GM12878 (cell line): ENCODE measurements at regions not wholly inside any gene's neighbourhood (a gene's known extent, or its start where the extent isn't known, plus 50 kb on each side); places are given as distances from the start of the nearest gene placed in this dataset.
A peak's percentile ranks its signal among the peaks of the same experiment; 100 is the strongest.

Experiments used
- BHLHE40 ChIP-seq, 2 experiments: fragments of 450-650 bp in 1 of 2; IDR thresholded peaks; 2 replicates each; pipeline ENCODE4 v1.6.1; 2011 to 2017; ENCODE audit warnings: low read depth in 2 of 2, borderline replicate concordance in 1 of 2, improper control_type of control experiment in 1 of 2, low read length in 1 of 2, mild to moderate bottlenecking in 1 of 2
- BMI1 ChIP-seq: fragments of 450-650 bp; IDR thresholded peaks from 2 replicates; pipeline ENCODE4 v1.6.1; 2016; ENCODE audit warnings: mild to moderate bottlenecking, moderate library complexity, borderline replicate concordance
- BRCA1 ChIP-seq: IDR thresholded peaks from 2 replicates; pipeline ENCODE4 v1.6.1; 2011; ENCODE audit warnings: low read depth, low read length, improper control_type of control experiment
- EZH2 ChIP-seq: IDR thresholded peaks from 2 replicates; pipeline ENCODE4 v1.6.1; 2012; ENCODE audit warnings: low read depth, mild to moderate bottlenecking, control low read depth, inconsistent platforms, low read length, borderline replicate concordance; ENCODE audit not compliant: control insufficient read depth
- GATAD2B ChIP-seq: fragments of 450-650 bp; conservative IDR thresholded peaks from 2 replicates; pipeline ENCODE4 v1.6.1; 2017; ENCODE audit warnings: low read depth, mild to moderate bottlenecking, moderate library complexity
- NFIC ChIP-seq: IDR thresholded peaks from 2 replicates; pipeline ENCODE4 v1.6.1; 2012; ENCODE audit warnings: low read depth, mild to moderate bottlenecking, inconsistent platforms, low read length, moderate library complexity
- RFX5 ChIP-seq: IDR thresholded peaks from 2 replicates; pipeline ENCODE4 v1.6.1; 2011; ENCODE audit warnings: low read depth, low read length, improper control_type of control experiment
- SMAD1 ChIP-seq: fragments of 450-650 bp; IDR thresholded peaks from 2 replicates; pipeline ENCODE4 v1.6.1; 2018; ENCODE audit warnings: mild to moderate bottlenecking, low read depth; ENCODE audit not compliant: partially characterized antibody
- SUPT20H ChIP-seq: IDR thresholded peaks from 2 replicates; pipeline ENCODE4 v1.6.1; 2011; ENCODE audit warnings: low read depth, mild to moderate bottlenecking, low read length, moderate library complexity, borderline replicate concordance; ENCODE audit not compliant: control insufficient read depth
- SUZ12 ChIP-seq: fragments of 200-600 bp; sonication (generic); IDR thresholded peaks from one replicate; pipeline ENCODE4 v1.6.1; 2018; ENCODE audit warnings: antibody characterized with exemption, mild to moderate bottlenecking; ENCODE audit not compliant: unreplicated experiment
- TCF12 ChIP-seq: IDR thresholded peaks from 2 replicates; pipeline ENCODE4 v1.6.1; 2011; ENCODE audit warnings: low read depth, mild to moderate bottlenecking, low read length
- ZNF24 ChIP-seq: fragments of 450-650 bp; IDR thresholded peaks from 2 replicates; pipeline ENCODE4 v1.6.1; 2017; ENCODE audit warnings: antibody characterized with exemption, mild to moderate bottlenecking
- TF ChIP-seq, protein P1 (sequence below): fragments of 450-650 bp; IDR thresholded peaks from 2 replicates; pipeline ENCODE4 v1.6.1; 2017; ENCODE audit warnings: mild to moderate bottlenecking, moderate library complexity
- TF ChIP-seq, protein P2 (sequence below): IDR thresholded peaks from 2 replicates; pipeline ENCODE4 v1.6.1; 2011; ENCODE audit warnings: mild to moderate bottlenecking, low read depth, low read length, moderate library complexity; ENCODE audit not compliant: insufficient replicate concordance
- TF ChIP-seq, protein P3 (sequence below): IDR thresholded peaks from 2 replicates; pipeline ENCODE4 v1.6.1; 2012; ENCODE audit warnings: mild to moderate bottlenecking, low read depth, low read length
- TF ChIP-seq, protein P4 (sequence below): fragments of 450-650 bp; conservative IDR thresholded peaks from 2 replicates; pipeline ENCODE4 v1.6.1; 2017; ENCODE audit warnings: mild to moderate bottlenecking, moderate library complexity
- TF ChIP-seq, protein P5 (sequence below): IDR thresholded peaks from 2 replicates; pipeline ENCODE4 v1.6.1; 2011; ENCODE audit warnings: low read depth, mild to moderate bottlenecking, low read length, moderate library complexity, borderline replicate concordance; ENCODE audit errors: extremely low read depth

DNA sequence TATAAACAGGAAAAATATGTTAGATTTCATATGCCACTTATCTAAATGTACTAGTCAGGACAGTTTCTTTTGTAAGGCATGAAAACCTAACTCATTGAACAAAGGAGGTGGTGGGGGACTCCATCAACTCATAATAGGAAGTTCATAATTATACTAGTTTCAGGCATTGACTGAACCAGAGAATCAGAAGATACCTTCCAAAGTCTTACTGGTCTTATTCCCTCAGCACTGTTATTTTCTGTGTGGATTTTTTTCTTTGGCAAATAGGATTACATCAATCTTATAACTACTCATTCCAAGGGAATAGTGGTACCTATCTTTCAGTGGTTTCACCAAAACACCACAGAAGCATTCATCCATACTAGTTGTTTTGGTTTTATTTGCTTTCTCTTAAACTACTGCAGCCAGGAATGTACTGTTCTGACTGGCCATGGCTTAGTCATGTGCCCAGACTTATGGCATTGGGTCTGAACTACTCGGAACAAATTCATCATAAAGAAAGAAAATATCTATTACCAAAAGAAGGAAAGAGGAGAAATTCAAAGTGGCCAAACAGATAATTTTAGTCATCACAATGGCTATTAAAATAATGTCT, 273.9 kb downstream of the ARAP2 start (continued):
- TF ChIP-seq SUPT20H: no peak
- TF ChIP-seq SMAD1: no peak
- no peak for TF ChIP-seq BMI1
- TF ChIP-seq, protein P1, sequence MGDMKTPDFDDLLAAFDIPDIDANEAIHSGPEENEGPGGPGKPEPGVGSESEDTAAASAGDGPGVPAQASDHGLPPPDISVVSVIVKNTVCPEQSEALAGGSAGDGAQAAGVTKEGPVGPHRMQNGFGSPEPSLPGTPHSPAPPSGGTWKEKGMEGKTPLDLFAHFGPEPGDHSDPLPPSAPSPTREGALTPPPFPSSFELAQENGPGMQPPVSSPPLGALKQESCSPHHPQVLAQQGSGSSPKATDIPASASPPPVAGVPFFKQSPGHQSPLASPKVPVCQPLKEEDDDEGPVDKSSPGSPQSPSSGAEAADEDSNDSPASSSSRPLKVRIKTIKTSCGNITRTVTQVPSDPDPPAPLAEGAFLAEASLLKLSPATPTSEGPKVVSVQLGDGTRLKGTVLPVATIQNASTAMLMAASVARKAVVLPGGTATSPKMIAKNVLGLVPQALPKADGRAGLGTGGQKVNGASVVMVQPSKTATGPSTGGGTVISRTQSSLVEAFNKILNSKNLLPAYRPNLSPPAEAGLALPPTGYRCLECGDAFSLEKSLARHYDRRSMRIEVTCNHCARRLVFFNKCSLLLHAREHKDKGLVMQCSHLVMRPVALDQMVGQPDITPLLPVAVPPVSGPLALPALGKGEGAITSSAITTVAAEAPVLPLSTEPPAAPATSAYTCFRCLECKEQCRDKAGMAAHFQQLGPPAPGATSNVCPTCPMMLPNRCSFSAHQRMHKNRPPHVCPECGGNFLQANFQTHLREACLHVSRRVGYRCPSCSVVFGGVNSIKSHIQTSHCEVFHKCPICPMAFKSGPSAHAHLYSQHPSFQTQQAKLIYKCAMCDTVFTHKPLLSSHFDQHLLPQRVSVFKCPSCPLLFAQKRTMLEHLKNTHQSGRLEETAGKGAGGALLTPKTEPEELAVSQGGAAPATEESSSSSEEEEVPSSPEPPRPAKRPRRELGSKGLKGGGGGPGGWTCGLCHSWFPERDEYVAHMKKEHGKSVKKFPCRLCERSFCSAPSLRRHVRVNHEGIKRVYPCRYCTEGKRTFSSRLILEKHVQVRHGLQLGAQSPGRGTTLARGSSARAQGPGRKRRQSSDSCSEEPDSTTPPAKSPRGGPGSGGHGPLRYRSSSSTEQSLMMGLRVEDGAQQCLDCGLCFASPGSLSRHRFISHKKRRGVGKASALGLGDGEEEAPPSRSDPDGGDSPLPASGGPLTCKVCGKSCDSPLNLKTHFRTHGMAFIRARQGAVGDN: no peak
- TF ChIP-seq BRCA1: no peak
- no peak for TF ChIP-seq TCF12
- TF ChIP-seq RFX5: no peak
- TF ChIP-seq SUZ12: no peak
- TF ChIP-seq BHLHE40 (IDR thresholded peaks at IDR 0.05; ENCODE audit: borderline replicate concordance in 1 of 2, low read depth in 2 of 2, low read length in 1 of 2): no peak
- TF ChIP-seq, protein P2, sequence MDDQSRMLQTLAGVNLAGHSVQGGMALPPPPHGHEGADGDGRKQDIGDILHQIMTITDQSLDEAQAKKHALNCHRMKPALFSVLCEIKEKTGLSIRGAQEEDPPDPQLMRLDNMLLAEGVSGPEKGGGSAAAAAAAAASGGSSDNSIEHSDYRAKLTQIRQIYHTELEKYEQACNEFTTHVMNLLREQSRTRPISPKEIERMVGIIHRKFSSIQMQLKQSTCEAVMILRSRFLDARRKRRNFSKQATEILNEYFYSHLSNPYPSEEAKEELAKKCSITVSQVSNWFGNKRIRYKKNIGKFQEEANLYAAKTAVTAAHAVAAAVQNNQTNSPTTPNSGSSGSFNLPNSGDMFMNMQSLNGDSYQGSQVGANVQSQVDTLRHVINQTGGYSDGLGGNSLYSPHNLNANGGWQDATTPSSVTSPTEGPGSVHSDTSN: no peak
- TF ChIP-seq, protein P3, sequence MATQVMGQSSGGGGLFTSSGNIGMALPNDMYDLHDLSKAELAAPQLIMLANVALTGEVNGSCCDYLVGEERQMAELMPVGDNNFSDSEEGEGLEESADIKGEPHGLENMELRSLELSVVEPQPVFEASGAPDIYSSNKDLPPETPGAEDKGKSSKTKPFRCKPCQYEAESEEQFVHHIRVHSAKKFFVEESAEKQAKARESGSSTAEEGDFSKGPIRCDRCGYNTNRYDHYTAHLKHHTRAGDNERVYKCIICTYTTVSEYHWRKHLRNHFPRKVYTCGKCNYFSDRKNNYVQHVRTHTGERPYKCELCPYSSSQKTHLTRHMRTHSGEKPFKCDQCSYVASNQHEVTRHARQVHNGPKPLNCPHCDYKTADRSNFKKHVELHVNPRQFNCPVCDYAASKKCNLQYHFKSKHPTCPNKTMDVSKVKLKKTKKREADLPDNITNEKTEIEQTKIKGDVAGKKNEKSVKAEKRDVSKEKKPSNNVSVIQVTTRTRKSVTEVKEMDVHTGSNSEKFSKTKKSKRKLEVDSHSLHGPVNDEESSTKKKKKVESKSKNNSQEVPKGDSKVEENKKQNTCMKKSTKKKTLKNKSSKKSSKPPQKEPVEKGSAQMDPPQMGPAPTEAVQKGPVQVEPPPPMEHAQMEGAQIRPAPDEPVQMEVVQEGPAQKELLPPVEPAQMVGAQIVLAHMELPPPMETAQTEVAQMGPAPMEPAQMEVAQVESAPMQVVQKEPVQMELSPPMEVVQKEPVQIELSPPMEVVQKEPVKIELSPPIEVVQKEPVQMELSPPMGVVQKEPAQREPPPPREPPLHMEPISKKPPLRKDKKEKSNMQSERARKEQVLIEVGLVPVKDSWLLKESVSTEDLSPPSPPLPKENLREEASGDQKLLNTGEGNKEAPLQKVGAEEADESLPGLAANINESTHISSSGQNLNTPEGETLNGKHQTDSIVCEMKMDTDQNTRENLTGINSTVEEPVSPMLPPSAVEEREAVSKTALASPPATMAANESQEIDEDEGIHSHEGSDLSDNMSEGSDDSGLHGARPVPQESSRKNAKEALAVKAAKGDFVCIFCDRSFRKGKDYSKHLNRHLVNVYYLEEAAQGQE: no peak
- no peak for TF ChIP-seq ZNF24
- TF ChIP-seq, protein P4, sequence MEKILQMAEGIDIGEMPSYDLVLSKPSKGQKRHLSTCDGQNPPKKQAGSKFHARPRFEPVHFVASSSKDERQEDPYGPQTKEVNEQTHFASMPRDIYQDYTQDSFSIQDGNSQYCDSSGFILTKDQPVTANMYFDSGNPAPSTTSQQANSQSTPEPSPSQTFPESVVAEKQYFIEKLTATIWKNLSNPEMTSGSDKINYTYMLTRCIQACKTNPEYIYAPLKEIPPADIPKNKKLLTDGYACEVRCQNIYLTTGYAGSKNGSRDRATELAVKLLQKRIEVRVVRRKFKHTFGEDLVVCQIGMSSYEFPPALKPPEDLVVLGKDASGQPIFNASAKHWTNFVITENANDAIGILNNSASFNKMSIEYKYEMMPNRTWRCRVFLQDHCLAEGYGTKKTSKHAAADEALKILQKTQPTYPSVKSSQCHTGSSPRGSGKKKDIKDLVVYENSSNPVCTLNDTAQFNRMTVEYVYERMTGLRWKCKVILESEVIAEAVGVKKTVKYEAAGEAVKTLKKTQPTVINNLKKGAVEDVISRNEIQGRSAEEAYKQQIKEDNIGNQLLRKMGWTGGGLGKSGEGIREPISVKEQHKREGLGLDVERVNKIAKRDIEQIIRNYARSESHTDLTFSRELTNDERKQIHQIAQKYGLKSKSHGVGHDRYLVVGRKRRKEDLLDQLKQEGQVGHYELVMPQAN: no peak
- no peak for TF ChIP-seq EZH2
- TF ChIP-seq, protein P5, sequence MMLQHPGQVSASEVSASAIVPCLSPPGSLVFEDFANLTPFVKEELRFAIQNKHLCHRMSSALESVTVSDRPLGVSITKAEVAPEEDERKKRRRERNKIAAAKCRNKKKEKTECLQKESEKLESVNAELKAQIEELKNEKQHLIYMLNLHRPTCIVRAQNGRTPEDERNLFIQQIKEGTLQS: no peak
- TF ChIP-seq NFIC: peak; percentile 74; the same call in 1 of the 2 replicates
- no peak for TF ChIP-seq GATAD2B
